Stimulated activated CD4-positive, alpha-beta T cell treated with anti-CD3 and anti-CD28 coated beads, TNF-alpha, amount 100 ng/mL, for 48 hours (primary cell): ENCODE measurements at regions not wholly inside any gene's neighbourhood (a gene's known extent, or its start where the extent isn't known, plus 50 kb on each side); places are given as distances from the start of the nearest gene placed in this dataset.
"Not testable (repeated sequence)": the region's sequence is repeated elsewhere in the genome, so short reads cannot be mapped to it uniquely, and the experiment has no call there.

Source experiments
- DNase-seq, 3 donors: peaks; one replicate each; pipeline ENCODE4 v3.0.0-alpha.2; 2020; ENCODE audit warnings: low read depth in 3 of 3

GRCh38 chr2:51379997-51380396, 348.1 kb upstream of the NRXN1 start:
- DNase-seq, result no peak

DNA sequence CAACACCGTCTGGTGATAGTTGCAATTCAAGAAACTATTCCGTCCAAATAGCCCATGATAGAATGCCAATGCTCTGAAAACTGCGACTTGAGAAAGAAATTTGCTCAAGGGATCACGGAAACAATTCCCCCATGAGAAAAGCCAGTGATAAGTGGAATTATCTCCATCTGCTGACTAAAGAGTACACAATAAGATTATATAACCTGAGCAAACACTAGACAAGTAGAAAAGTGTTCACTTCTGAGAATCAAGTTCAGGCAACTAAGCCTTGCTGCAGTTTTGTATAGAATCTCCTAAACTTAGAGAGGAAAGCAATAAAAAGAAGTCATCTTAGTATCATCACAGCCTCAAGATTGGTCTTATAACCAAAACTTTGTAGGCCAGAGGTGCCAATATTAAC, 336.3 kb upstream of the NRXN1 start:
- DNase-seq, result no peak

DNA sequence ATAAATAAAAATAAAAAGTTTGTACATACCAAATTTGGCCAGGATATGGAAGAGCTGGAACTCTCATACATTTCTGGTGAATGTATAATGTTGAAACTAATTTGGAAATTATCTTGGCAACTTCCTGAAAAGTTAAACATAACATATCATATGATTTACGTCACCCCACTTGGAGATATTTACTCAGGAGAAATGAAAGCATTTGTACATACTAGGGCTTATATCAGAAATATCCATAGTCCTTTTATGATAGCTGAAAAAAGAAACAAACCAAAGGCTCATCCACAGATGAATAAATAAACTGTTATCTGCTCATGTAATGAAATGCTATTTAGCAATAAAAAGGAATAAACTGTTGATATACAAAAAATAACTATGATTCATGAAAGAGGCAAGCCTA, 318.2 kb upstream of the NRXN1 start:
- no peak for DNase-seq

- no peak for DNase-seq
These were observed 313.0 kb upstream of the NRXN1 start for GRCh38 chr2:51344886-51345285.

- no peak for DNase-seq
These were observed 303.4 kb upstream of the NRXN1 start for GRCh38 chr2:51335087-51336058.

GRCh38 chr2:51329512-51329911, 297.6 kb upstream of the NRXN1 start:
- no peak for DNase-seq

DNA sequence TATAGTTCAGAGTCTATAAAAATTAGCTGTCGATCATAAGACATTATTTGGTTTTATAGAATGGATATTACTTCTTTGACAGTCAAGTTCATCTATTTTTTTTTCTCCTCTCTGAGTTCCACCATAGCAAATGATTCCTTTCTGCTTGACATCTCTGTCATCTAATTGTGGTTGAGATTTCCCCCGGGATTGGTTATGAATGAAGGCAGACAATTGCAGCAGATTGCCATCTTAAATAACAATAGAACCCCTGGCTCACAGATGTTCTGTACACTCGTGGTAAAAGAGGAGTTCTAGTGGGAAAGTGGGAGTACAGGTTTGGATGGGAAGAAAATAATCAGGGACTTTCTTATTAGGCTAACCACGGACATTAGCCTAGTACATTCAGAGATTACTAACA, 292.1 kb upstream of the NRXN1 start:
- DNase-seq, result no peak

GRCh38 chr2:51322613-51323012, 290.7 kb upstream of the NRXN1 start:
- no peak for DNase-seq

- DNase-seq, result no peak
These were observed 272.4 kb upstream of the NRXN1 start for GRCh38 chr2:51304311-51304710.

DNA sequence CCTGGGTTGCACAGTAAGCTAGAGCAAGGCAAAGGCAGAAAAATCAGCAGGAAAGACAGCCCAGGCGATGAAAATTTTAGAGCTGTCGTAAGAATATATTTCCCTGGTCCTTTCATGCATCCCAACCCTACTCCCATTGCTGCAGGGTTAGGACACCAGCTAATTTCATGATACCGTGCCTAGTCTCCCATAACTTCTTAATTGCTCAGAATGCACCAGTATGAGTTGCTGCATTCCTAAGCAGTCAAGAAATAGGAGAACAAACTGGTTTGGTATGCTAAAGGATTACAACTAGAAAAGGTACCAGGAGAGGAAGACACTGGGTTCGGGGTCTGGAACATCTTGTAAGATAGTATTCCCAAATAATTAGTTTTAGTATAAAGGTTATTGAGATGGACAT, 269.4 kb upstream of the NRXN1 start:
- DNase-seq, result no peak

DNA sequence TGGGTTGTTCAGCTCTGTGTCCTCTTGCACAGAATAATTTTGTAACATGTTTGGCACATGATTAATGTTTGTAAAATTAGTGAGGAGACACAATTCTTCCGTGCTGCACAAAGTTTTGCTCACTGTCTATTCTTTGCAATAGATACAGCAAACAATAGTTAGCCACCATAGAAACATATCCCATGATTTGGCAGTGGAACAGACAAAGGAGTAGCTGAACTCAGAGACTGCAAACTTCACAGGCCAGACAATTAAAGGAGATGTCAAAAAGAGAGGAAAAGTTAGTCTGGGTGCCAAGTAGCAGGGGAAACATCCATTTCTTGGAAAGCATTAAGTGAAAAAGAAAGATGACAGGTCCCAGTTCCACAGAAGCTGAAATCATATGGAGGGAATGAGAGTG, 267.4 kb upstream of the NRXN1 start:
- no peak for DNase-seq

DNA sequence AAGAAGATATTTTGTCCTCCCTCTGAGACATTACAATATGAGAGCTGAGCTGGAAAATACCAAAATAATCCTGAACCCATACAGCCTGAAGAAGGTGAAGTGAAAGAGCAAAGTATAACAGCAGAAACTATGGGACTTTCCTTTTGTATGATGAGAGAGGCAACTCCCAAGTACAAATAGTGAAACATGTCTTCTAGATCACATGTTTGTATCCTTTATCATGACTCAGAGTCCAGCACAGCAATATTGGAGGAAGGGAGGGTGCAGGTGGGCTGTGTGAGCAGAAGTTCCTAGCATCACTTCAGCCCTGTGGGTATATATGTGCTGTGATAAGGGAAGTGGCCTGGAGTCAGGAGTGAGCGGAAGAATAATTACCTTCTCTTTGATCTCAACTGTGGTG, 265.6 kb upstream of the NRXN1 start:
- DNase-seq, result no peak

DNA sequence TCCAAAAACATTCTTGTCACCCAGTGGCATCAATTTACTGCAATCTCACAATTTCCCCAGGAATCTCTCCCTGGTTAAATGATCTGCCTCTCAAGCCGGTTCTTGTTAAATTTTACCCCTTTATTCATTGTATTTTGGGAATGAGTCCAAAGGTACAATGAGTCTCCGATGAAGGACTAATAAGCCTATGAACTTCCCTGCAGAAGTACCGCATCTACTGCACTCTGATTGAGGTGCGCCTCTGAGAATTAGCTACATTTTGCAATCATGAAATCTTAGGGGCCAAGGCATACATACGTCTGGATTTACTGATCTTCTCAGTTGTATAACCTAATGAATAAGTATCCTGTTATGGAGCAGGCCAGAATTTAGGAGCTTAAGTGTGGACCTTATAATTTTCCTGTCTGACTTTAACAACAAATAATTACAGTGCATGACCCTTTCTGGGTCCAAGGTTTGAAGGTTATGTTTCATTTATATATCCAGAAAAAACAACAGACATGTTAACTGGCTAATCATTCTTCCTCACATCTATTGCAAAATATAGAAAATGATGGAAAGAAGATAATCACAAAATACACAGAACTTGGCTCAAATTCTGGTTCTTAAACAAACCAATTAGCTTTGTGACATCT, 261.8 kb upstream of the NRXN1 start:
- no peak for DNase-seq

DNA sequence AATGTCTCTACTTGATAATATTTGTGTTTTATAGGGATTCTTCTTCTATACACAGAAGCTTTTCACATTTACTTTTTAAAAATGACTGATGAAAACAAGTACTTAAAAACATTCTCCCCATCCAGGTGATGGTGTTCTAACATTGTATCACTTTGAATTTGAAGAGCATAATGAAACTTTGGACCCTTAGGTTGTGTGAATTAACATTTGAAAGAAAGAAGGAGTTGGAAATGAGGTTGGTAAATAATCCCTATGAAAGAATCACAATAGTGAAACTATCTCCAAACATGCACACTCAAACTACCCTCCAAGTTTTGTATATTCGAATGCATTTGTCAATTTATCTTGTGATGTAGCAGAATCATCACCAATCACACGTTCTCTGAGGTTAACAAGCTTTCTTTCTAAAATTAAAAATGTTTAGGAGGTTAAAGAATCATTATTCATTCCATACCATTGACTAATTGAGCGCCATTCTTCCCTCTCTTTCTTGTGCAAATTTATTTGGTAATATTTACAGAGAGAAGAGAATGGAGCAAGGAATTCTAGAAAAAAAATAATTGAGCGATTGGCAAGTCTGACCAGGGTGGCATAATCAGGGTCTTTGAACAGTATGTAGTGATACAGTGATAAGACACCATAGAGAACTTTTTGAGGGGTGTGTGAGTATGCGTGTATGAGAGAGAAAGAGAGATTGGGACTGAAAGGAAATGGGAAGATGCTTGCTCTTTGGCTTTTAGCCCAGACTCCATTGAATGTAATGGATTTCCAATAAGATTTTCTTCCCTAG, 260.0 kb upstream of the NRXN1 start:
- DNase-seq, result no peak

GRCh38 chr2:51290725-51291124, 258.8 kb upstream of the NRXN1 start:
- no peak for DNase-seq

DNA sequence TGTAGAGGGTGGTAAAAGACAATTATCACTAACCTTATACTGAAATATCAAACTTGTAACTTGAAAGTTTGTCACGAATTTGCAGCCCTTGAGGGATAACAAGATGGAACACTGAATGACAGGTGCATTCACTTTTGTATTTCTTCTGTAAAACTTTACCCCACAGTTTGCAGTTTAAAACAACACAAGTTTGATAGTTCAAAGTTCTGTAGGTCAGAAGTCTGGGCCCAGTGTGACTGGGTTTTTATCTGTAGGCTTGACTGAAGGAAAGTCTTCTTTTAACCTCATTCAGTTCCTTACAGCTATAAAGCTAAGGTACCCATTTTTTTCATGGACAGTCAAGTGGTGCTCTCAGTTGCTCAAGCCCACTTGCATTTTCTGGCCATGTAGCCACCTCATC, 257.1 kb upstream of the NRXN1 start:
- DNase-seq, result no peak

DNA sequence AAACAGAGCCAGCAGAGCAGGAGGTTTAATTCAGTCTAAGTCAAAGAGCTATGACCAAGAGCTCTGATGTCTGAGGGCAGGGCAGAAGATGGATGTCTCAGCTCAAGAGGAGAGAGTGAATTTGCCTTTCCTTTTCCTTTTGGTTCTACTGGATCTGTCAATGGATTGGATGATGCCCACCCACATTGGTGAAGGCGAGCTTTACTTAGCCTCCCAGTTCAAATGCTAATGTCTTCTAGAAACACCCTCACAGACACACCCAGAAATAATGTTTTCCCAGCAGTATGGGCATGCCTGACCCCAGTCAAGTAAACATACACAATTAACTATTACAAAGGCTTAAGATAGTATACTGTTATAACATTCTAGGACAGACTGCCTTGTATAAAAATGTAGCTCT, 236.3 kb upstream of the NRXN1 start:
- no peak for DNase-seq

- no peak for DNase-seq
These were observed 233.6 kb upstream of the NRXN1 start for GRCh38 chr2:51265539-51265938.

DNA sequence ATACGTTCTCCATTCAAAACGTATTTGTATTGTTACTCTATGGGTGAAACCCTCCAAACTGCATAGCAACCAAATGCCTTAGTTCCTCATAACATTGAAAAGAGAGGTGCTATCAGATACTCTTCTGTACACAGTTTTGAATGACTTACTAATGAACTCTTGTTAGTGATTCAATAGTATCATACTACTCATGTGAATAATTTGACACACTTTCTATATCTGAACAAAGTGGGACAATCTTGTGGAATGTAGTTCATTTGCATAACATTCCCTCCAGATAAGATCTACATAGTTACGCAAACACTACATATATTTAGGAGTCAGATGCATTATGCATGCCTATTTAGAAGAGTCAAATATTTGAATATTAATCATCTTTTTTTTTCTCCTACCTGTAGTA, 232.0 kb upstream of the NRXN1 start:
- no peak for DNase-seq

DNA sequence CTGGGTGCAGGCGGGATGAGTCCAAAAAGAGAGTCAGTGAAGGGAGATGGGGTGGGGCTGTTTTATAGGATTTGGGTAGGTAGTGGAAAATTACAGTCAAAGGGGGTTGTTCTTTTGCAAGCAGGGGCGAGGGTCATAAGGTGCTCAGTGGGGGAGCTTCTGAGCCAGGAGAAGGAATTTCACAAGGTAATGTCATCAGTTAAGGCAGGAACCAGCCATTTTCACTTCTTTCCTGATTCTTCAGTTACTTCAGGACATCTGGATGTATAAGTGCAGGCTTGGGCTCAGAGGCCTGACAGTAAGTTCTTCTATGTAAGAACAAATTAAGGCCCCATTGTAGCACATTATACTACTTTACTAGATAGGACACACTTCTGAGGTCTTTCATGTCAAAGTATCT, 231.2 kb upstream of the NRXN1 start:
- DNase-seq, result not testable (repeated sequence)

DNA sequence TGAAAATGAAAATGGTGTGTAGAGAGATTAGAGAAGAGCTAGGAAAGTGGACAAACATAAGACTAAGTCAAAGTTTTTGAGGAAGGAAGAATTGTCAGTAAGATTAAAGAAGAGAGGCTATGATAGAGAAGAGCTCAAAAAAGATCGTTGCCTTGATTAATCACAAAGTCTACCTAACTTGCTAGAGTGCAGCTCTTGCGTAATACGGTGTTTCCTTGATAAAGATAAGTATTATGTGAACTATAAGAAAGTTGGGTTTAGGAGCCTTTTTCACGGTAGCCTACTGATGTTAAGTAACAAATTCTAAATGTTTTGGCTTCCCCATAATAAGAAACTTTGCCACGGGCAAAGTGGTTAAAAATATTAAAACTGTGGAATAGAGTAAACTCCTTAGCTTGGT, 226.4 kb upstream of the NRXN1 start:
- no peak for DNase-seq

DNA sequence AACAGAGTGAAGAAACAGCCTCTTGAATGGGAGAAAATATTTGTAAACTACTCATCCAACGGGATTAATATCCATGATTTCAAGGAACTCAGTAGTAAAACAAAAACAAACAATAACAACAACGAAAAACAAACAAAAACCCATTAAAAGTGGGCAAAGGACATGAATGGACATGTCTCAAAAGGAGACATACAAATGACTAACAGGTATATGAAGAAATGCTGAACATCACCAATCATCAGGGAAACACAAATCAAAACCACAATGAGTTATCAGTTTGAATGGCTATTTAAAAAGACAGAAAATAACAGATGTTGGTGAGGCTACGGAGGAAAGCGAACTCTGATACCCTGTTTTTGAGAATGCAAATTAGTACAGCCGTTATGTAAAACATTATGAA, 224.8 kb upstream of the NRXN1 start:
- DNase-seq, result no peak

GRCh38 chr2:51251356-51251755, 219.4 kb upstream of the NRXN1 start:
- DNase-seq, result no peak
